Large intestine (tissue), 3 donors: ENCODE measurements at regions not wholly inside any gene's neighbourhood (a gene's known extent, or its start where the extent isn't known, plus 50 kb on each side); places are given as distances from the start of the nearest gene placed in this dataset.

ENCODE experiments used
- DNase-seq, 2 donors: peaks; one replicate each; pipeline versions ENCODE4 v3.0.0 to v3.0.0-alpha.2; 2013
- H3K27ac ChIP-seq: one replicate; pipeline ENCODE4 v1.5.1; 2013; ENCODE audit warnings: low read length
- H3K27me3 ChIP-seq: 2 replicates; pipeline ENCODE4 v1.6.1; 2013; ENCODE audit warnings: low read length; ENCODE audit not compliant: control insufficient read depth, insufficient read depth
- H3K36me3 ChIP-seq: 2 replicates; pipeline ENCODE4 v1.6.1; 2013; ENCODE audit warnings: low read length; ENCODE audit not compliant: control insufficient read depth, insufficient read depth
- H3K4me1 ChIP-seq: one replicate; pipeline ENCODE4 v1.6.1; 2013; ENCODE audit warnings: low read length; ENCODE audit not compliant: control insufficient read depth, insufficient read depth
- H3K4me3 ChIP-seq: one replicate; pipeline ENCODE4 v1.5.1; 2013; ENCODE audit warnings: low read length
- H3K9me3 ChIP-seq: one replicate; pipeline ENCODE4 v1.6.1; 2013; ENCODE audit warnings: mild to moderate bottlenecking, low read depth, low read length, moderate library complexity; ENCODE audit not compliant: control insufficient read depth
- WGBS: methylation state at CpG from one replicate; pipeline ENCODE4 v1.1.5; 2013; ENCODE audit warnings: low lambda C conversion rate; ENCODE audit not compliant: insufficient coverage; 5-methylcytosine and 5-hydroxymethylcytosine counted together

GRCh38 chr10:113433711-113434110, 119.1 kb upstream of the HABP2 start:
- H3K27ac ChIP-seq = no peak overlapping the region
- H3K4me3 ChIP-seq = no peak overlapping the region
- H3K36me3 ChIP-seq = no peaks in the 10 kb centered on the region
- no peaks in the 10 kb centered on the region for H3K4me1 ChIP-seq
- H3K27me3 ChIP-seq = peaks cover 4% of the 10 kb centered on the region
- no peak for DNase-seq
- no CpG with 5 or more reads among the region's 2 CpGs for WGBS
- no peaks in the 10 kb centered on the region for H3K9me3 ChIP-seq

DNA sequence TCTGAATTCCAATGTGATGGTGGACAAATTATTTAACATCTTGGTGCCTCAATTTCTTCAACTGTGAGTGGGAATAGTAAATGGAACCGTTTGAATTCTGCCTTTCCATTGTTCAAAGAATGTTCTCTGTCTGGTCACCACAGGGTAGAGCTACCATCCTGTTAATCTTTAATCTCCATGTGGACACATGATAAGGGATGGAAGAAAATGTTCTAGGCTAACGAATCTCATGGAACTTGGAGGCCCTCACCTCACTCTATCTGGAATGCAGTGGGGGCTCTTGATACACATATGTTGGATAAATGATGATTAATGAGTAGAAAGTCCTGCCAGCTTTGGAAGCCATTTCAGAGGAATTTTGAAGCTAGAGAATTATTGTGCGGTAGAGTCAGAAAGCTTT, 118.5 kb upstream of the HABP2 start:
- H3K36me3 ChIP-seq = no peaks in the 10 kb centered on the region
- H3K4me1 ChIP-seq = no peaks in the 10 kb centered on the region
- no peak for DNase-seq
- no peak overlapping the region for H3K27ac ChIP-seq
- H3K4me3 ChIP-seq = no peak overlapping the region
- no CpG with 5 or more reads among the region's 3 CpGs for WGBS
- no peaks in the 10 kb centered on the region for H3K9me3 ChIP-seq
- H3K27me3 ChIP-seq = peaks cover 3% of the 10 kb centered on the region

- whole genome bisulfite sequencing = no CpG with 5 or more reads among the region's 2 CpGs
- Histone ChIP-seq H3K9me3 (no peaks in the 10 kb centered on the region), H3K4me1 (no peaks in the 10 kb centered on the region), H3K27me3 (peaks cover 3% of the 10 kb centered on the region), H3K36me3 (no peaks in the 10 kb centered on the region), H3K27ac (no peak overlapping the region), H3K4me3 (no peak overlapping the region)
- DNase-seq = no peak
Measured at GRCh38 chr10:113434950-113435349, 117.9 kb upstream of the HABP2 start.

GRCh38 chr10:113435881-113436280, 117.0 kb upstream of the HABP2 start:
- H3K9me3 ChIP-seq = no peaks in the 10 kb centered on the region
- H3K4me1 ChIP-seq = no peaks in the 10 kb centered on the region
- no peak overlapping the region for H3K27ac ChIP-seq
- no peak for DNase-seq
- H3K4me3 ChIP-seq = no peak overlapping the region
- no peaks in the 10 kb centered on the region for H3K27me3 ChIP-seq
- no peaks in the 10 kb centered on the region for H3K36me3 ChIP-seq
- no CpG with 5 or more reads among the region's 2 CpGs for WGBS

GRCh38 chr10:113436851-113437250, 116.0 kb upstream of the HABP2 start:
- Histone ChIP-seq H3K36me3 (no peaks in the 10 kb centered on the region), H3K9me3 (no peaks in the 10 kb centered on the region)
- WGBS = no CpG with 5 or more reads among the region's 4 CpGs

DNA sequence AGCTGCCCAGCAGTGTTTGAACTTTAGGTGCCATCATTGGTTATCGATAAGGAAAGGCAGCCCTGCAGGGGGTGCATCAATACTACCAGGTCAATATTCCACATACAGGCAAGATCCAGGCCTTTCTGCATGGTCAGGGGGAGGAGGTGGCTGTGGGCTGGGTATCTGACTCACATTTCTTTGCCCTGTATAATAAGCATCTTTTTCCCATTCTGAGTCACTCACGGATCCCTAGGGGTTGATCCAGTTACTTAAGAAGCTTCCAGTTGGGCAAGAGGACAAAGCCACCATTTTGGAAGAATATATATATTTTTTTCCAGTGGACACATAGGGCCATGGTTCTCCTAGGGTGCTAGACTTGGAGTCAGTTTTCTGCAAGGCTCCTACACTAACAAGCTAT, 114.2 kb upstream of the HABP2 start:
- Histone ChIP-seq H3K4me1 (no peaks in the 10 kb centered on the region), H3K36me3 (no peaks in the 10 kb centered on the region), H3K4me3 (no peak overlapping the region), H3K27me3 (no peaks in the 10 kb centered on the region), H3K27ac (no peak overlapping the region), H3K9me3 (no peaks in the 10 kb centered on the region)
- no CpG with 5 or more reads among the region's 2 CpGs for WGBS
- DNase-seq = no peak

More at GRCh38 chr10:113436851-113437250, 116.0 kb upstream of the HABP2 start:
- Histone ChIP-seq H3K4me1 (no peaks in the 10 kb centered on the region), H3K27me3 (no peaks in the 10 kb centered on the region), H3K4me3 (no peak overlapping the region), H3K27ac (no peak overlapping the region)
- DNase-seq = no peak

DNA sequence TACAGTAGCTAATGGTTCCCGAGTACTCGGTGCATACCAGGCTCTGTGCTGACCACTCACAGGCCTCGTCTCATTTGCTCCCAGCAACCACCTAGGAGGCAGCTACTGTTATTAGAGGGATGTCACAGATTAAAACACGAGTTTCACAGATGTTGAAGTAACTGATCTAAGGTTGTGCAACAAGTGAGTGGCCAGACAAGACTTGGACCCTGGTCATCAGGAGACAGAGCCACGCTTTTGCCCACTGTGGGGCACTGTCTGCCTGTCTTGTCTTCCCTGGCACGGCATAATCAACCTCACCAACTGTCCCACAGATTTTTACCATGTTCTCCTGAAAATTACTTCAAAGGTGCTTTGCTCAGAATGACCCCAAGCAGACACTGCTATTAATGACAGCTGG, 111.6 kb upstream of the HABP2 start:
- Histone ChIP-seq H3K27ac (no peak overlapping the region), H3K4me1 (no peaks in the 10 kb centered on the region), H3K4me3 (no peak overlapping the region), H3K9me3 (no peaks in the 10 kb centered on the region), H3K27me3 (no peaks in the 10 kb centered on the region), H3K36me3 (no peaks in the 10 kb centered on the region)
- no peak for DNase-seq
- WGBS = no CpG with 5 or more reads among the region's 6 CpGs

DNA sequence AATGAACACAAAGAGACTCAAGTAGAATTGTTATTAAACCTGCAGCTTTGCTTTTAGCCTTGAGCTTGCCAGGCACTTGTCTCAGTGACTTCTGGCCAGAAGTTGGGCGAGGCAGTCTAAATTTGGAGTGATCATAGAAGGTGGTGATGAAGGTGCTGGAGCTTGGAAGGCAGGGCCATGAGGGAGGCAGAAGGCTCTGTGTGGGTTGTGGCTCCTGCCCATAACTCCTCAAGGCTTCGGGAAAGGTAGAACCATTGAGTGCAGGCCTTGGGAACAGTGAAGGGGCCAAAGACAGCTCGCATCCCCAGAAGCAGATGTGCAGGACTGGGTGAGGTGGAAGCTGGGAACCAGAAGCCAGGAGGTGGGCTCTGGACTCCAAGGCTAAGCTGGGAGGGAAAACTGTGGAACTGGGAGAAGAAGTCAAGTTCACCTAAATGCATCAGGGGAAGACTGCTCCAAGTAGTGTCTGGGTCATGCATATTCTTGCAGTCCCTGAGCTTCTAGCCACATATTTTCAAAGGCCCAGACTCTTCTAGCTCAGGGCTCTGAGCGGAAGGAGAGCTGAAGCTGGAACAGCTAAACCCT, 111.1 kb upstream of the HABP2 start:
- Histone ChIP-seq H3K36me3 (no peaks in the 10 kb centered on the region), H3K4me1 (no peaks in the 10 kb centered on the region), H3K27ac (no peak overlapping the region), H3K27me3 (no peaks in the 10 kb centered on the region), H3K4me3 (no peak overlapping the region), H3K9me3 (no peaks in the 10 kb centered on the region)
- no CpG with 5 or more reads among the region's 4 CpGs for WGBS
- DNase-seq = no peak

GRCh38 chr10:113442336-113442735, 110.5 kb upstream of the HABP2 start:
- no peak for DNase-seq
- H3K27ac ChIP-seq = no peak overlapping the region
- no peaks in the 10 kb centered on the region for H3K27me3 ChIP-seq
- H3K36me3 ChIP-seq = no peaks in the 10 kb centered on the region
- H3K9me3 ChIP-seq = no peaks in the 10 kb centered on the region
- H3K4me1 ChIP-seq = no peaks in the 10 kb centered on the region
- no peak overlapping the region for H3K4me3 ChIP-seq
- WGBS = no CpG with 5 or more reads among the region's 2 CpGs

DNA sequence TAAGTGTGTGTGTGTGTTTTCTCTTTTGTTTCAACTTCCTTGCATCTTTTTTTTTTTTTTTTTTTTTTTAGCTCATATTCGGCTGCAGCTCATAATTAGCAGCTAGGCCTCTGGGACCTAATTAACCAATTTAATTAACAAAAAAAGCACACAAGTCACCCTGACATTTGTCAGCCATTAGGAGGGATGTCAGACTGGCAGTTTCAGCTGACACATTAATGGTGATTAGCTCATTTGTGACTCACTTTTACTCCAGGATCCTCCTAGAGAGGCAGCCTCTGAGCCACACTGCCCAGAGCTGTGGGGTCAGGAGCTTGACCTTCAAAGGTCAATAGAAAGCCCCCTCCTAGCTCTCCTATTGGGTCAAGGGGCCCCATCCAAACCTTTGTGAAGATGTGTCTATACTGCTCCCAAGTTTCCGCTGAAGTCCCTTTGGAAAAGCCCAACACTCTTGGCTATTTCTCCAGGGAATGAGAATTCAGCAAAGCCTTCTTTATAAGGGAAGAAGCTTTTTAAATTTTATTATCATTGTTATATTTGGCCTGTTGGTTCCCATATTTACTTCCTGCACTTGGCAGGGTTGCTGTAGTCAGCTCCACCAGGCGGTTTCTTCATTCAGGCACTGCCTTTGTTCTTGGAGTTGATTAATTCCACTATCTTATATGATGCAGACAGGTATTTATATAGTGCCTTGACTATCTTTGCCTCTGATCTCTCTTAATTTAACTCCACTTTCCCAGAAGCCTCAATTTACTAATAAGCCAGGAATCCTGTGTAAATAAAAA, 109.5 kb upstream of the HABP2 start:
- Histone ChIP-seq H3K27me3 (no peaks in the 10 kb centered on the region), H3K27ac (no peak overlapping the region), H3K36me3 (no peaks in the 10 kb centered on the region), H3K4me1 (no peaks in the 10 kb centered on the region), H3K9me3 (no peaks in the 10 kb centered on the region), H3K4me3 (no peak overlapping the region)
- no peak for DNase-seq
- WGBS = no CpG with 5 or more reads among the region's 3 CpGs
